ENCODE measurements at regions not wholly inside any gene's neighbourhood (a gene's known extent, or its start where the extent isn't known, plus 50 kb on each side); places are given as distances from the start of the nearest gene placed in this dataset.

GRCh38 chrX:148372925-148373324, 127.5 kb upstream of the AFF2 start (continued):
- TF ChIP-seq, protein P1, sequence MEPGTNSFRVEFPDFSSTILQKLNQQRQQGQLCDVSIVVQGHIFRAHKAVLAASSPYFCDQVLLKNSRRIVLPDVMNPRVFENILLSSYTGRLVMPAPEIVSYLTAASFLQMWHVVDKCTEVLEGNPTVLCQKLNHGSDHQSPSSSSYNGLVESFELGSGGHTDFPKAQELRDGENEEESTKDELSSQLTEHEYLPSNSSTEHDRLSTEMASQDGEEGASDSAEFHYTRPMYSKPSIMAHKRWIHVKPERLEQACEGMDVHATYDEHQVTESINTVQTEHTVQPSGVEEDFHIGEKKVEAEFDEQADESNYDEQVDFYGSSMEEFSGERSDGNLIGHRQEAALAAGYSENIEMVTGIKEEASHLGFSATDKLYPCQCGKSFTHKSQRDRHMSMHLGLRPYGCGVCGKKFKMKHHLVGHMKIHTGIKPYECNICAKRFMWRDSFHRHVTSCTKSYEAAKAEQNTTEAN (CRISPR knock-in tag; IDR thresholded peaks at IDR 0.05), result no peak
- no peak for TF ChIP-seq ELF4 (CRISPR knock-in tag; IDR thresholded peaks at IDR 0.05; ENCODE audit: low read depth)
- TF ChIP-seq TCF7 (CRISPR knock-in tag; IDR thresholded peaks at IDR 0.05; ENCODE audit: low read depth), result no peak
- TF ChIP-seq IRF2 (CRISPR knock-in tag; IDR thresholded peaks at IDR 0.05; ENCODE audit: borderline replicate concordance, low read depth), result no peak
- TF ChIP-seq IRF1 (CRISPR knock-in tag; IDR thresholded peaks at IDR 0.05), result no peak
- TF ChIP-seq GTF2I (CRISPR knock-in tag; conservative IDR thresholded peaks at IDR 0.05), result no peak
- no peak for TF ChIP-seq ZNF671 (CRISPR knock-in tag; IDR thresholded peaks at IDR 0.05)
- TF ChIP-seq GABPB1 (CRISPR knock-in tag; IDR thresholded peaks at IDR 0.05), result no peak
- no peak for TF ChIP-seq RELA (CRISPR knock-in tag; IDR thresholded peaks at IDR 0.05; ENCODE audit: borderline replicate concordance)

GRCh38 chrX:148376342-148376741, 124.1 kb upstream of the AFF2 start:
- Mint-ChIP-seq H3K4me3 (no peak overlapping the region), H3K36me3 (peaks cover 12% of the 10 kb centered on the region), H3K27me3 (ENCODE audit: low read depth) (no peaks in the 10 kb centered on the region), H3K27ac (no peak overlapping the region), H3K9me3 (peaks cover 18% of the 10 kb centered on the region), H3K4me1 (peaks cover 14% of the 10 kb centered on the region)
- ATAC-seq (no peak), DNase-seq (ENCODE audit: low spot score) (no peak)
- TF ChIP-seq ZNF671 (CRISPR knock-in tag; IDR thresholded peaks at IDR 0.05) (no peak), HMGA2 (CRISPR knock-in tag; IDR thresholded peaks at IDR 0.05) (no peak), SOX15 (CRISPR knock-in tag; IDR thresholded peaks at IDR 0.05) (no peak), ESRRA (CRISPR knock-in tag; IDR thresholded peaks at IDR 0.05; ENCODE audit: borderline replicate concordance) (no peak), ETV6 (CRISPR knock-in tag; IDR thresholded peaks at IDR 0.05) (no peak), PRRX2 (CRISPR knock-in tag; IDR thresholded peaks at IDR 0.05) (no peak), ATF1 (CRISPR knock-in tag; IDR thresholded peaks at IDR 0.05) (no peak), ZNF219 (CRISPR knock-in tag; IDR thresholded peaks at IDR 0.05; ENCODE audit: borderline replicate concordance) (no peak), MYBL2 (CRISPR knock-in tag; IDR thresholded peaks at IDR 0.05) (no peak)
- TF ChIP-seq, protein P2, sequence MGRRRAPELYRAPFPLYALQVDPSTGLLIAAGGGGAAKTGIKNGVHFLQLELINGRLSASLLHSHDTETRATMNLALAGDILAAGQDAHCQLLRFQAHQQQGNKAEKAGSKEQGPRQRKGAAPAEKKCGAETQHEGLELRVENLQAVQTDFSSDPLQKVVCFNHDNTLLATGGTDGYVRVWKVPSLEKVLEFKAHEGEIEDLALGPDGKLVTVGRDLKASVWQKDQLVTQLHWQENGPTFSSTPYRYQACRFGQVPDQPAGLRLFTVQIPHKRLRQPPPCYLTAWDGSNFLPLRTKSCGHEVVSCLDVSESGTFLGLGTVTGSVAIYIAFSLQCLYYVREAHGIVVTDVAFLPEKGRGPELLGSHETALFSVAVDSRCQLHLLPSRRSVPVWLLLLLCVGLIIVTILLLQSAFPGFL (CRISPR knock-in tag; IDR thresholded peaks at IDR 0.05; ENCODE audit: borderline replicate concordance), result no peak
- ChIA-PET POLR2A (no interaction called here), CTCF (no interaction called here)

DNA sequence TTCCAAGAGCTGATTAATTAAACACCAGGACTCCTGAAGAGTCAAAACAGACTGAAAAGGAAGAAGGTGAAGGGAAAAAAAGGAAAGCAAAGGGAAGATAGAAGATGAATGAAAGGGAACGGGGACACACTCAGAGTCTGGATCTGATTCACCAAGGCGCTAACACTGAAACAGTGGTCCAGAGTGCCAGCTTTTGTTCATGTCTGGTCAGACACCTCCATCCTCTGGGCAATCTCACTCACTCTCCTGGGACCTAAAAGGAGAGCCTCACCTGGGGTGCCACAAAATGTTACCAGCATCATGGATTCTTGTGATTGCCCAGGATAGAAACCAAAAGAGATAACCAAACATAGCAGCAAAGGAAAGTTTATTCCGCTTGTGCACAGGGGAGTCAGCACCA, 120.3 kb upstream of the AFF2 start:
- POLR2A ChIA-PET, result no interaction called here
- H3K27ac Mint-ChIP-seq, result no peak overlapping the region
- no peak for ATAC-seq
- peaks cover 7% of the 10 kb centered on the region; the same call in 1 of the 2 replicates for H3K36me3 Mint-ChIP-seq
- CTCF ChIA-PET, result no interaction called here
- no peak overlapping the region for H3K4me3 Mint-ChIP-seq
- H3K27me3 Mint-ChIP-seq (ENCODE audit: low read depth), result no peaks in the 10 kb centered on the region
- H3K4me1 Mint-ChIP-seq, result peaks cover 36% of the 10 kb centered on the region
- H3K9me3 Mint-ChIP-seq, result peaks cover 10% of the 10 kb centered on the region
- DNase-seq (ENCODE audit: low spot score), result no peak
- no peak for TF ChIP-seq TCF7 (CRISPR knock-in tag; IDR thresholded peaks at IDR 0.05; ENCODE audit: low read depth)
- no peak for TF ChIP-seq GABPB1 (CRISPR knock-in tag; IDR thresholded peaks at IDR 0.05)
- no peak for TF ChIP-seq TEAD4 (CRISPR knock-in tag; IDR thresholded peaks at IDR 0.05)
- no peak for TF ChIP-seq SP1 (CRISPR knock-in tag; conservative IDR thresholded peaks at IDR 0.05)
- TF ChIP-seq MAX (CRISPR knock-in tag; IDR thresholded peaks at IDR 0.05), result no peak
- no peak for TF ChIP-seq HMGA2 (CRISPR knock-in tag; IDR thresholded peaks at IDR 0.05)
- no peak for TF ChIP-seq IRF2 (CRISPR knock-in tag; IDR thresholded peaks at IDR 0.05; ENCODE audit: borderline replicate concordance, low read depth)
- no peak for TF ChIP-seq ZBTB21 (CRISPR knock-in tag; IDR thresholded peaks at IDR 0.05; ENCODE audit: borderline replicate concordance)
- no peak for TF ChIP-seq ZNF416 (CRISPR knock-in tag; IDR thresholded peaks at IDR 0.05)
- TF ChIP-seq, protein P3, sequence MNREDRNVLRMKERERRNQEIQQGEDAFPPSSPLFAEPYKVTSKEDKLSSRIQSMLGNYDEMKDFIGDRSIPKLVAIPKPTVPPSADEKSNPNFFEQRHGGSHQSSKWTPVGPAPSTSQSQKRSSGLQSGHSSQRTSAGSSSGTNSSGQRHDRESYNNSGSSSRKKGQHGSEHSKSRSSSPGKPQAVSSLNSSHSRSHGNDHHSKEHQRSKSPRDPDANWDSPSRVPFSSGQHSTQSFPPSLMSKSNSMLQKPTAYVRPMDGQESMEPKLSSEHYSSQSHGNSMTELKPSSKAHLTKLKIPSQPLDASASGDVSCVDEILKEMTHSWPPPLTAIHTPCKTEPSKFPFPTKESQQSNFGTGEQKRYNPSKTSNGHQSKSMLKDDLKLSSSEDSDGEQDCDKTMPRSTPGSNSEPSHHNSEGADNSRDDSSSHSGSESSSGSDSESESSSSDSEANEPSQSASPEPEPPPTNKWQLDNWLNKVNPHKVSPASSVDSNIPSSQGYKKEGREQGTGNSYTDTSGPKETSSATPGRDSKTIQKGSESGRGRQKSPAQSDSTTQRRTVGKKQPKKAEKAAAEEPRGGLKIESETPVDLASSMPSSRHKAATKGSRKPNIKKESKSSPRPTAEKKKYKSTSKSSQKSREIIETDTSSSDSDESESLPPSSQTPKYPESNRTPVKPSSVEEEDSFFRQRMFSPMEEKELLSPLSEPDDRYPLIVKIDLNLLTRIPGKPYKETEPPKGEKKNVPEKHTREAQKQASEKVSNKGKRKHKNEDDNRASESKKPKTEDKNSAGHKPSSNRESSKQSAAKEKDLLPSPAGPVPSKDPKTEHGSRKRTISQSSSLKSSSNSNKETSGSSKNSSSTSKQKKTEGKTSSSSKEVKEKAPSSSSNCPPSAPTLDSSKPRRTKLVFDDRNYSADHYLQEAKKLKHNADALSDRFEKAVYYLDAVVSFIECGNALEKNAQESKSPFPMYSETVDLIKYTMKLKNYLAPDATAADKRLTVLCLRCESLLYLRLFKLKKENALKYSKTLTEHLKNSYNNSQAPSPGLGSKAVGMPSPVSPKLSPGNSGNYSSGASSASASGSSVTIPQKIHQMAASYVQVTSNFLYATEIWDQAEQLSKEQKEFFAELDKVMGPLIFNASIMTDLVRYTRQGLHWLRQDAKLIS (CRISPR knock-in tag; IDR thresholded peaks at IDR 0.05; ENCODE audit: borderline replicate concordance), result no peak
- TF ChIP-seq ZNF396 (CRISPR knock-in tag; IDR thresholded peaks at IDR 0.05; ENCODE audit: borderline replicate concordance), result no peak
- no peak for TF ChIP-seq RORB (CRISPR knock-in tag; IDR thresholded peaks at IDR 0.05)
- no peak for TF ChIP-seq JAZF1 (CRISPR knock-in tag; IDR thresholded peaks at IDR 0.05)
- TF ChIP-seq, protein P1 (CRISPR knock-in tag; IDR thresholded peaks at IDR 0.05), result no peak
- no peak for TF ChIP-seq CREB1 (CRISPR knock-in tag; IDR thresholded peaks at IDR 0.05)
